LNCaP clone FGC (cell line): ENCODE measurements at regions not wholly inside any gene's neighbourhood (a gene's known extent, or its start where the extent isn't known, plus 50 kb on each side); places are given as distances from the start of the nearest gene placed in this dataset.

Experiments used
- DNase-seq: peaks from one replicate; pipeline ENCODE4 v3.0.0-alpha.2; 2011; ENCODE audit warnings: low read depth
- H3K4me3 ChIP-seq: 2 replicates; pipeline ENCODE4 v1.5.1; 2011; ENCODE audit warnings: mild to moderate bottlenecking, low read depth, low read length, control low read depth
- CTCF ChIP-seq: IDR thresholded peaks from 2 replicates; pipeline ENCODE4 v1.5.1; 2012; ENCODE audit warnings: mild to moderate bottlenecking; ENCODE audit not compliant: control insufficient read depth, insufficient read depth; ENCODE audit errors: extremely low read depth

GRCh38 chr2:216281876-216282275 is 90.4 kb downstream of the MARCHF4 start:
- DNase-seq: no peak
- no peak overlapping the region for H3K4me3 ChIP-seq
- no peak for TF ChIP-seq CTCF

DNA sequence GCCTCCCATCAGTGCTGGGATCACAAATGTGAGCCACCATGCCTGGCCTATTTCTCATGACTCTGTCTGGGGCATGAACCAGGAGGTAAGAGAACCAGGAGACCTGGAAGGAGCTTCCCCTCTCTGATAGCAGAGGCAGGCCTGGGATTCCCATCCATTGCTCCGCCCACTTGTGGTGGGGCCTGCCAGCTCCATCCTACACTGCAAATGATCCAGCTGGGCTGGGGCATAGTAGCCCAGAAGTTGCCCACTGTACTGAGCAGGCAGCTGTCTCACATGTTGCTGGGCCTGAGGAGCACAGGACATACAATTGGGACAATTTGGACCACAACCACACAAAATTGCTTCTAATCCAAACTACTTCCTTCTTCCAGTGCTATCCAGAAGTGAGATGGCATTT is 91.0 kb downstream of the MARCHF4 start:
- H3K4me3 ChIP-seq: no peak overlapping the region
- TF ChIP-seq CTCF: no peak
- DNase-seq: no peak

DNA sequence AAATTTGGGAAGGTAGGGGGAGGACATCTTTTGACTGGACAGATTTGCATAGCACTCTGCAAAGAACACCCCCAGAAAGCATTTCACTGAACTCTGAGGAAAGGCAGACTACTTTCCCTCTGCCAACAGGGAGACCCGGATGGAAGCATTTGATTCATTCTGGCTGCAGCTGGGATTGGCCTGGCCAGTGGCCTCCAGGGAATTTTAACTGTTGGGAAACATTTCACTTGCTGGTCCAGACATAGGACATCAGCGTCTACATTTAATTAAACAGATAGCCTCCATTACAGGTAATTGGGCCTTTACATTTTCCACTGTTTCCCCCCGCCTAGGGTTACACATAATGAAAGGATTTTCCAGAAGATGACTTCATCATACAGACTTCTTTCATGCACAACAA is 92.8 kb downstream of the MARCHF4 start:
- no peak for TF ChIP-seq CTCF
- H3K4me3 ChIP-seq: no peak overlapping the region
- no peak for DNase-seq

- no peak overlapping the region for H3K4me3 ChIP-seq
- TF ChIP-seq CTCF: no peak
- no peak for DNase-seq
Measured at GRCh38 chr2:216279031-216279430, 93.3 kb downstream of the MARCHF4 start.

DNA sequence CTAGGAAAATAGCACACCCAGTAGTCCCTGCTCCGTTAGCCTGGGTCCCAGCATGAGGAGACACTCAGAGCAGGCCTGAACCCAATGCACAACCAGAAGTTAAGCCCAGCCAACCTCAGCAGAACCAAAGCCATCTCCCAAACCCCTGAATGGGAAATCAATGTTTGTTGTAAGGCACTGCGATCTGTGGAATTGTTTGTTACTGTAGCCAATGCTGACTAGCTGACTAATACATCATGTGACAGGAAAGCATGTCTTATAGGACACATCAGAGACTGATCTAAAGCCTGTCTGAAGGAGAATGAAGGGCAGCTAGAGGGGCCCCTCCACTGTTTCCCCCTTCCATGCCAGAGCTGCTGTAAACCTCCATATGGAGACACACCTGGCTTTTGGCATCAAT is 96.4 kb downstream of the MARCHF4 start:
- TF ChIP-seq CTCF: no peak
- DNase-seq: no peak
- H3K4me3 ChIP-seq: no peak overlapping the region

- no peak for DNase-seq
- TF ChIP-seq CTCF: no peak
- H3K4me3 ChIP-seq: no peak overlapping the region
Measured at GRCh38 chr2:216274194-216274840, 98.0 kb downstream of the MARCHF4 start.

- no peak for TF ChIP-seq CTCF
- no peak overlapping the region for H3K4me3 ChIP-seq
- DNase-seq: no peak
Measured at GRCh38 chr2:216261042-216261537, 111.2 kb downstream of the MARCHF4 start.
